K562 (cell line): ENCODE measurements at regions not wholly inside any gene's neighbourhood (a gene's known extent, or its start where the extent isn't known, plus 50 kb on each side); places are given as distances from the start of the nearest gene placed in this dataset.

ENCODE experiments used
- ATAC-seq: fragments of 200-7000 bp; cut with Tn5 transposase; 3 replicates; pipeline ENCODE4 v1.9.1; 2020; ENCODE audit warnings: moderate library complexity
- BruUV-seq: library from RNA; stranded (reverse); fragments of 400-500 nt; replicated peaks from 2 replicates; lab custom pipeline; 2021; lab: Mats Ljungman, UMichigan
- CTCF ChIA-PET: fragments of 300-600 bp; formaldehyde crosslinking; extraction: SDS; loops from one replicate; lab custom pipeline; 2021; ENCODE audit warnings: low intra/inter-chr PET ratio; lab: Yijun Ruan, JAX
- POLR2A ChIA-PET: fragments of 300-600, 350-650 bp; sonication (Branson Sonifier 250); formaldehyde crosslinking; extraction: SDS; loops from one replicate; lab custom pipeline; 2021; ENCODE audit warnings: antibody characterized with exemption, inconsistent platforms; lab: Yijun Ruan, JAX
- DNase-seq, 4 experiments: peaks; one replicate each; pipeline versions ENCODE4 v3.0.0 to v3.0.0-alpha.2; 2011 to 2018; ENCODE audit warnings: low spot score in 3 of 4, mixed read lengths in 3 of 4; ENCODE audit errors: extremely low read depth in 1 of 4
- FAIRE-seq: peaks from 2 replicates; lab custom pipeline; 2011; peaks lifted over from hg19 to GRCh38; lab: Jason Lieb, UNC
- H2AFZ ChIP-seq: 2 replicates; pipeline ENCODE4 v1.6.0; 2011; ENCODE audit warnings: low read depth, low read length, control low read depth, inconsistent platforms
- H3K27ac ChIP-seq: fragments of 200-600 bp; 3 replicates; pipeline ENCODE4 v1.8.0; 2011; ENCODE audit warnings: low read depth, mild to moderate bottlenecking, control low read depth, inconsistent platforms, low read length, moderate library complexity, mixed read lengths; ENCODE audit errors: extremely low read depth
- H3K27me3 ChIP-seq, 2 experiments: fragments of 300-600 bp in 1 of 2; 2 replicates in 1 of 2; 3 replicates in 1 of 2; pipeline versions ENCODE4 v1.6.0 to v1.8.0; 2011; ENCODE audit warnings: inconsistent platforms in 2 of 2, low read length in 2 of 2, mild to moderate bottlenecking in 1 of 2, mixed read lengths in 1 of 2, moderate library complexity in 1 of 2; ENCODE audit not compliant: control insufficient read depth in 2 of 2, insufficient read depth in 2 of 2
- H3K36me3 ChIP-seq: fragments of 300-600 bp; 3 replicates; pipeline ENCODE4 v1.8.0; 2011; ENCODE audit warnings: mild to moderate bottlenecking, low read length, inconsistent platforms; ENCODE audit not compliant: control insufficient read depth, insufficient read depth
- H3K4me1 ChIP-seq, 2 experiments: fragments of 200-600 bp in 1 of 2; replicated peaks in 1 of 2; 2 replicates in 1 of 2; 3 replicates in 1 of 2; pipeline versions ENCODE4 v1.5.1 to v1.8.0; 2011; ENCODE audit warnings: inconsistent platforms in 2 of 2, low read length in 2 of 2, mild to moderate bottlenecking in 1 of 2, mixed read lengths in 1 of 2, moderate library complexity in 1 of 2; ENCODE audit not compliant: control insufficient read depth in 2 of 2, insufficient read depth in 2 of 2
- H3K4me2 ChIP-seq: 2 replicates; pipeline ENCODE4 v1.6.1; 2011; ENCODE audit warnings: low read length, control low read depth, inconsistent platforms, mixed read lengths; ENCODE audit not compliant: insufficient read depth
- H3K4me3 ChIP-seq: fragments of 200-600 bp; sonication (generic), shearing (Covaris generic); 2 replicates; pipeline ENCODE4 v1.5.1; 2016; ENCODE audit warnings: control low read depth, inconsistent platforms
- H3K79me2 ChIP-seq: fragments of 200-600 bp; 3 replicates; pipeline ENCODE4 v1.8.0; 2011; ENCODE audit warnings: low read length, inconsistent platforms; ENCODE audit not compliant: control insufficient read depth, insufficient read depth
- H3K9ac ChIP-seq, 2 experiments: 2 replicates each; pipeline versions ENCODE4 v1.6.0 to v1.6.1; 2011; ENCODE audit warnings: low read depth in 2 of 2, low read length in 2 of 2, control low read depth in 1 of 2, inconsistent platforms in 1 of 2, mild to moderate bottlenecking in 1 of 2, mixed read lengths in 1 of 2; ENCODE audit not compliant: insufficient read depth in 1 of 2
- H3K9me1 ChIP-seq: one replicate; pipeline ENCODE4 v1.6.0; 2011; ENCODE audit warnings: inconsistent platforms, mild to moderate bottlenecking, low read length, moderate library complexity; ENCODE audit not compliant: control insufficient read depth, insufficient read depth
- H3K9me3 ChIP-seq: replicated peaks from 2 replicates; pipeline ENCODE4 v1.5.1; 2011; ENCODE audit warnings: low read depth, low read length, inconsistent platforms; ENCODE audit not compliant: control insufficient read depth, insufficient read depth
- H4K20me1 ChIP-seq: replicated peaks from 2 replicates; pipeline ENCODE4 v1.6.1; 2011; ENCODE audit warnings: low read length, inconsistent platforms, mixed read lengths; ENCODE audit not compliant: control insufficient read depth, insufficient read depth
- HMG20A ChIP-seq: fragments of 450-650 bp; formaldehyde crosslinking; conservative IDR thresholded peaks from 2 replicates; pipeline ENCODE4 v1.4.0; 2020; ENCODE audit warnings: mild to moderate bottlenecking, mixed read lengths
- KHSRP ChIP-seq: fragments of 450-650 bp; IDR thresholded peaks from 2 replicates; pipeline ENCODE4 v1.6.1; 2017
- NCOA1 ChIP-seq: fragments of 450-650 bp; IDR thresholded peaks from 2 replicates; pipeline ENCODE4 v1.6.1; 2016; ENCODE audit warnings: low read depth
- PHB2 ChIP-seq: fragments of 450-650 bp; IDR thresholded peaks from 2 replicates; pipeline ENCODE4 v1.6.1; 2017; ENCODE audit warnings: low read depth
- SRSF7 ChIP-seq: fragments of 200-400 bp; formaldehyde crosslinking; optimal IDR thresholded peaks from 2 replicates; pipeline ENCODE3; 2017; ENCODE audit warnings: mild to moderate bottlenecking, low read depth, low read length
- TAF7 ChIP-seq: fragments of 450-650 bp; IDR thresholded peaks from 2 replicates; pipeline ENCODE4 v1.6.1; 2016; ENCODE audit warnings: missing genetic modification characterization, missing compliant biosample characterization
- ZBED1 ChIP-seq: IDR thresholded peaks from 2 replicates; pipeline ENCODE4 v1.6.1; 2014
- WGBS: fragments of 100-300 bp; shearing (Covaris generic); methylation state at CpG from one replicate; pipeline ENCODE4 v1.1.6; 2016; ENCODE audit warnings: low coverage, mixed read lengths; ENCODE audit not compliant: insufficient coverage; ENCODE audit errors: missing lambda C conversion rate; 5-methylcytosine and 5-hydroxymethylcytosine counted together
- in situ Hi-C: fragments of 300-500 bp; cut with MboI; formaldehyde crosslinking; loops from 4 replicates; pipeline ENCODE4 v1.15.0; 2018; ENCODE audit warnings: inconsistent platforms, mixed read lengths
- intact Hi-C: fragments of 100-400 bp; cut with micrococcal nuclease; formaldehyde crosslinking; loops from 2 replicates; pipeline ENCODE4 v1.14.2; 2022
- TF ChIP-seq, protein P1 (sequence below): fragments of 450-650 bp; formaldehyde crosslinking; IDR thresholded peaks from 2 replicates; pipeline ENCODE4 v1.4.0; 2022; ENCODE audit warnings: missing genetic modification characterization
- TF ChIP-seq, protein P2 (sequence below): sonication (generic); formaldehyde crosslinking; IDR thresholded peaks from 2 replicates; pipeline ENCODE4 v1.8.0; 2022; ENCODE audit warnings: missing genetic modification reagents, mild to moderate bottlenecking, borderline replicate concordance

DNA sequence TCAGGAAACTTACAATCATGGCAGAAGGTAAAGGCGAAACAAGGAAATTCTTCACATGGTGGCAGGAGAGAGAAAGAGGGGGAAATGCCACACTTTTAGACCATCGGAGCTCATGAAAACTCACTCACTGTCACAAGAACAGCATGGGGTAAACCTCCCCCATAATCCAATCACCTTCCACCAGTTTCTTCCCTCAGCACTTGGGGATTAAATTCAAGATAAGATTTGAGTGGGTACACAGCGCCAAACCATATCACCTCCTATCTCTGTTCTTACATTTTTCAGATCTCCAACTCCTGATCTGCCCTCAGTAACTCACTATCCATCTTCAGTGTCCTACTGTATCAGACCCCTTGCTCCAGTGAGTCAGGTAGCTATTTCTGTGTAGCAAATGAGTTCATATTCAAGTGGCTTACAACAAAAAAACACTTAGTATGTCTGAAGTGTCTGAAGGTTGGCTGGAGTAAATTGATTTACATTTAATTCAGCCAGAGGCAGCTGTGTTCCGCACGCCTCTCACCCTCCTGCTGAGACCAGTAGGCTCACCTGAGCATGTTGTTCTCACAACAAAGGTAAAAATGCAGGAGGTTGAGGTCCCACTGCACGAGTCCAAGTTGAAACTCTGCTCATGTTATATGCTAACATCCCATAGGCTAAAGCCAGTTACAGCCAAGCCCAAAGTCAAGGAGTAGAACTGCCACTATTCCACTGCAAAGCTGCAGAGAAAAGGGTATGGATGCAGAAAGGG is 180.7 kb upstream of the LMCD1 start:
- no peak overlapping the region for H3K4me2 ChIP-seq
- H3K9ac ChIP-seq: no peak overlapping the region
- no peaks in the 10 kb centered on the region for H3K9me1 ChIP-seq
- no peak for FAIRE-seq
- no peak overlapping the region for H2AFZ ChIP-seq
- in situ Hi-C loops (no loop called here), intact Hi-C loops (loop anchor here (10.0 kb wide), 1 partner anchor 304 kb away; no protein-coding TSS in a partner anchor)
- H3K27me3 ChIP-seq: no peaks in the 10 kb centered on the region
- H4K20me1 ChIP-seq: no peaks in the 10 kb centered on the region
- no peak overlapping the region for H3K27ac ChIP-seq
- POLR2A ChIA-PET: no interaction called here
- CTCF ChIA-PET: no interaction called here
- 0% methylated on average over 6 of the region's 6 CpGs for WGBS
- no peaks in the 10 kb centered on the region for H3K79me2 ChIP-seq
- no peaks in the 10 kb centered on the region for H3K36me3 ChIP-seq
- no peak for ATAC-seq
- TF ChIP-seq ZBED1 (no peak), PHB2 (no peak), KHSRP (no peak), HMG20A (CRISPR knock-in tag) (no peak), TAF7 (no peak), NCOA1 (no peak), SRSF7 (no peak)
- TF ChIP-seq, protein P1, sequence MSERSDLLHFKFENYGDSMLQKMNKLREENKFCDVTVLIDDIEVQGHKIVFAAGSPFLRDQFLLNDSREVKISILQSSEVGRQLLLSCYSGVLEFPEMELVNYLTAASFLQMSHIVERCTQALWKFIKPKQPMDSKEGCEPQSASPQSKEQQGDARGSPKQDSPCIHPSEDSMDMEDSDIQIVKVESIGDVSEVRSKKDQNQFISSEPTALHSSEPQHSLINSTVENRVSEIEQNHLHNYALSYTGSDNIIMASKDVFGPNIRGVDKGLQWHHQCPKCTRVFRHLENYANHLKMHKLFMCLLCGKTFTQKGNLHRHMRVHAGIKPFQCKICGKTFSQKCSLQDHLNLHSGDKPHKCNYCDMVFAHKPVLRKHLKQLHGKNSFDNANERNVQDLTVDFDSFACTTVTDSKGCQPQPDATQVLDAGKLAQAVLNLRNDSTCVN: no peak
- TF ChIP-seq, protein P2, sequence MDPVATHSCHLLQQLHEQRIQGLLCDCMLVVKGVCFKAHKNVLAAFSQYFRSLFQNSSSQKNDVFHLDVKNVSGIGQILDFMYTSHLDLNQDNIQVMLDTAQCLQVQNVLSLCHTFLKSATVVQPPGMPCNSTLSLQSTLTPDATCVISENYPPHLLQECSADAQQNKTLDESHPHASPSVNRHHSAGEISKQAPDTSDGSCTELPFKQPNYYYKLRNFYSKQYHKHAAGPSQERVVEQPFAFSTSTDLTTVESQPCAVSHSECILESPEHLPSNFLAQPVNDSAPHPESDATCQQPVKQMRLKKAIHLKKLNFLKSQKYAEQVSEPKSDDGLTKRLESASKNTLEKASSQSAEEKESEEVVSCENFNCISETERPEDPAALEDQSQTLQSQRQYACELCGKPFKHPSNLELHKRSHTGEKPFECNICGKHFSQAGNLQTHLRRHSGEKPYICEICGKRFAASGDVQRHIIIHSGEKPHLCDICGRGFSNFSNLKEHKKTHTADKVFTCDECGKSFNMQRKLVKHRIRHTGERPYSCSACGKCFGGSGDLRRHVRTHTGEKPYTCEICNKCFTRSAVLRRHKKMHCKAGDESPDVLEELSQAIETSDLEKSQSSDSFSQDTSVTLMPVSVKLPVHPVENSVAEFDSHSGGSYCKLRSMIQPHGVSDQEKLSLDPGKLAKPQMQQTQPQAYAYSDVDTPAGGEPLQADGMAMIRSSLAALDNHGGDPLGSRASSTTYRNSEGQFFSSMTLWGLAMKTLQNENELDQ (CRISPR knock-in tag): no peak
- DNase-seq: no peak
- no TSS peak for BruUV-seq
- H3K4me3 ChIP-seq: no peak overlapping the region
- no peaks in the 10 kb centered on the region for H3K4me1 ChIP-seq
- no peaks in the 10 kb centered on the region; the same call in 1 of the 2 replicates for H3K9me3 ChIP-seq
